NT2/D1 (cell line): ENCODE measurements at regions not wholly inside any gene's neighbourhood (a gene's known extent, or its start where the extent isn't known, plus 50 kb on each side); places are given as distances from the start of the nearest gene placed in this dataset.

ENCODE experiments used
- YY1 ChIP-seq: IDR thresholded peaks from 2 replicates; pipeline ENCODE4 v1.6.1; 2011; ENCODE audit not compliant: insufficient read length, insufficient read depth
- ZNF274 ChIP-seq: IDR thresholded peaks from 2 replicates; pipeline ENCODE4 v1.6.1; 2011; ENCODE audit warnings: mild to moderate bottlenecking, low read depth, low read length

DNA sequence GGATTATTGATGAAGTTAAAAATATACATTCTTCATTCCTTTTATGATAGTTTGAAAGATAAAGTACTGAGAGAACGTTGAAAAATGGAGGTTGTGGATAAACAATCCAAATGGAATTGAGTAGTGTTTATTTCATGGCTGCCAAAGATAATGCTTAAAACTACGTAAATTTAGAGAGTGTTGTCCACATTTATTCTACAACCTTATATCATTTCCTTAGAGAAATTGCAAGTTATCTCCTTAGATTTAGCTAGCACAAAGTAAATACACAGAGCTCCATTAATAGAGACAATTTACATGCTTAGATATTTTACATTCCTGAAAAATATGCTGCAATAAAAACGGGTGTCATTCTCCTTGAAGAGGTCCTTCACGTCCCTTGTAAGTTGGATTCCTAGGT lies 146.5 kb upstream of the CCDC179 start:
- TF ChIP-seq YY1 = no peak
- TF ChIP-seq ZNF274 = no peak
